ENCODE measurements at regions not wholly inside any gene's neighbourhood (a gene's known extent, or its start where the extent isn't known, plus 50 kb on each side); places are given as distances from the start of the nearest gene placed in this dataset.
A peak's percentile ranks its signal among the peaks of the same experiment; 100 is the strongest.

DNA sequence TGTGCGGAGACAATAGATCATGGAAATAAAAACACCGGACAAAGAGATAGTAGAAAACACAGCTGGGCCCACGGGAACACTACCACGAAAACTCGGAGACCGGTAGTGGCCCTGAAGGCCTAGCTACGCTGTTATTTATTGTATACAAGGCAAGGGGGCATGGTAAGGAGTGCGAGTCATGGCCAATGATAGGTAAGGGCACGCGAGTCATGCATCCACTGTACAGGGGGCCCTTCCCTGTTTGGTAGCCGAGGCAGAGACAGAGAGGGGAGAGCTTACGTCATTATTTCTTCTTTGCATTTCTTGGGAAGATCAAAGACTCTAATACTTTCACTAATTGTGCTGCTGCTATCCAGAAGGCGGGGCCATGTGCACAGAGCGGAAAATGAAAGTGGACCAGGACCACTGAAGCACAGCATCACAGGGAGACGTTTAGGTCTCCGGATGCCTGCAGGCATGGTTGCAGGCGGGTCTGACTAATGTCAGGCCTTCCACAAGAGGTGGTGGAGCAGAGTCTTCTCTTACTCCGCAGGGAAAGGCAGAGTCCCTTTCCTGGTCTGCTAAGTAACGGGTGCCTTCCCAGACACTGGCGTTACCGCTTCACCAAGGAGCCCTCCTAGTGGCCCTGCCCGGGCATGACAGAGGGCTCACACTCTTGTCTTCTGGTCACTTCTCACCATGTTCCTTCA lies 74.4 kb upstream of the ARL4D start:
- H2AFZ ChIP-seq (ENCODE audit: low read length): no peak overlapping the region
- no peak overlapping the region for H3K9ac ChIP-seq (ENCODE audit: insufficient read depth, low read length)
- no peaks in the 10 kb centered on the region for H3K36me3 ChIP-seq (ENCODE audit: control insufficient read depth, insufficient read depth, low read length)
- no peak overlapping the region for H3K4me3 ChIP-seq (replicated peaks in 1 of 4; ENCODE audit: control extremely low read depth in 1 of 4, insufficient read depth in 1 of 4, low read depth in 3 of 4, low read length in 4 of 4)
- TF ChIP-seq EZH2 (IDR thresholded peaks at IDR 0.05; ENCODE audit: low read length, missing control alignments): no peak
- TF ChIP-seq CTCF (conservative IDR thresholded peaks at IDR 0.05 in 1 of 2, IDR thresholded peaks at IDR 0.05 in 1 of 2; ENCODE audit: low read depth in 1 of 2, low read length in 2 of 2): peak in 1 of 2 donors; percentile 1
- no peaks in the 10 kb centered on the region for H3K27me3 ChIP-seq (ENCODE audit: control insufficient read depth, insufficient read depth, low read length)
- no peaks in the 10 kb centered on the region for H3K9me3 ChIP-seq (ENCODE audit: control insufficient read depth, insufficient read depth, low read depth, low read length)
- H3K79me2 ChIP-seq (ENCODE audit: control insufficient read depth, insufficient read depth, low read length): no peaks in the 10 kb centered on the region
- H3K4me2 ChIP-seq (ENCODE audit: extremely low read depth, insufficient read depth, low read length): no peak overlapping the region
- no peaks in the 10 kb centered on the region for H3K4me1 ChIP-seq (ENCODE audit: control insufficient read depth, extremely low read depth, insufficient read depth, low read length)
- H3K27ac ChIP-seq (ENCODE audit: insufficient read depth, low read length): no peak overlapping the region
- H4K20me1 ChIP-seq (ENCODE audit: control insufficient read depth, extremely low read depth, insufficient read depth, low read length): no peaks in the 10 kb centered on the region
- DNase-seq (ENCODE audit: low read depth in 2 of 2): no peak

GRCh38 chr17:43319293-43320124 lies 79.3 kb upstream of the ARL4D start:
- no peaks in the 10 kb centered on the region for H3K27me3 ChIP-seq (ENCODE audit: control insufficient read depth, insufficient read depth, low read length)
- H3K9me3 ChIP-seq (ENCODE audit: control insufficient read depth, insufficient read depth, low read depth, low read length): no peaks in the 10 kb centered on the region
- no peak overlapping the region for H3K4me3 ChIP-seq (replicated peaks in 1 of 4; ENCODE audit: control extremely low read depth in 1 of 4, insufficient read depth in 1 of 4, low read depth in 3 of 4, low read length in 4 of 4)
- DNase-seq (ENCODE audit: low read depth in 2 of 2): no peak
- no peak overlapping the region for H3K4me2 ChIP-seq (ENCODE audit: extremely low read depth, insufficient read depth, low read length)
- TF ChIP-seq EZH2 (IDR thresholded peaks at IDR 0.05; ENCODE audit: low read length, missing control alignments) (no peak), CTCF (conservative IDR thresholded peaks at IDR 0.05 in 1 of 2, IDR thresholded peaks at IDR 0.05 in 1 of 2; ENCODE audit: low read depth in 1 of 2, low read length in 2 of 2) (no peak)
- no peak overlapping the region for H2AFZ ChIP-seq (ENCODE audit: low read length)
- H3K79me2 ChIP-seq (ENCODE audit: control insufficient read depth, insufficient read depth, low read length): no peaks in the 10 kb centered on the region
- H3K36me3 ChIP-seq (ENCODE audit: control insufficient read depth, insufficient read depth, low read length): no peaks in the 10 kb centered on the region
- no peaks in the 10 kb centered on the region for H3K4me1 ChIP-seq (ENCODE audit: control insufficient read depth, extremely low read depth, insufficient read depth, low read length)
- H4K20me1 ChIP-seq (ENCODE audit: control insufficient read depth, extremely low read depth, insufficient read depth, low read length): no peaks in the 10 kb centered on the region
- H3K9ac ChIP-seq (ENCODE audit: insufficient read depth, low read length): no peak overlapping the region
- H3K27ac ChIP-seq (ENCODE audit: insufficient read depth, low read length): no peak overlapping the region

- no peaks in the 10 kb centered on the region for H3K36me3 ChIP-seq (ENCODE audit: control insufficient read depth, insufficient read depth, low read length)
- no peak overlapping the region for H3K4me2 ChIP-seq (ENCODE audit: extremely low read depth, insufficient read depth, low read length)
- H3K9me3 ChIP-seq (ENCODE audit: control insufficient read depth, insufficient read depth, low read depth, low read length): no peaks in the 10 kb centered on the region
- no peak for TF ChIP-seq CTCF (conservative IDR thresholded peaks at IDR 0.05 in 1 of 2, IDR thresholded peaks at IDR 0.05 in 1 of 2; ENCODE audit: low read depth in 1 of 2, low read length in 2 of 2)
- no peak for TF ChIP-seq EZH2 (IDR thresholded peaks at IDR 0.05; ENCODE audit: low read length, missing control alignments)
- H3K79me2 ChIP-seq (ENCODE audit: control insufficient read depth, insufficient read depth, low read length): no peaks in the 10 kb centered on the region
- no peak overlapping the region for H3K27ac ChIP-seq (ENCODE audit: insufficient read depth, low read length)
- H3K4me1 ChIP-seq (ENCODE audit: control insufficient read depth, extremely low read depth, insufficient read depth, low read length): no peaks in the 10 kb centered on the region
- no peak overlapping the region for H2AFZ ChIP-seq (ENCODE audit: low read length)
- H3K9ac ChIP-seq (ENCODE audit: insufficient read depth, low read length): no peak overlapping the region
- H4K20me1 ChIP-seq (ENCODE audit: control insufficient read depth, extremely low read depth, insufficient read depth, low read length): no peaks in the 10 kb centered on the region
- H3K4me3 ChIP-seq (replicated peaks in 1 of 4; ENCODE audit: control extremely low read depth in 1 of 4, insufficient read depth in 1 of 4, low read depth in 3 of 4, low read length in 4 of 4): no peak overlapping the region
- no peaks in the 10 kb centered on the region for H3K27me3 ChIP-seq (ENCODE audit: control insufficient read depth, insufficient read depth, low read length)
- DNase-seq (ENCODE audit: low read depth in 2 of 2): no peak
Measured at GRCh38 chr17:43316522-43317142, 82.2 kb upstream of the ARL4D start.

Data from fibroblast of lung (primary cell).